ENCODE measurements at regions not wholly inside any gene's neighbourhood (a gene's known extent, or its start where the extent isn't known, plus 50 kb on each side); places are given as distances from the start of the nearest gene placed in this dataset.

DNA sequence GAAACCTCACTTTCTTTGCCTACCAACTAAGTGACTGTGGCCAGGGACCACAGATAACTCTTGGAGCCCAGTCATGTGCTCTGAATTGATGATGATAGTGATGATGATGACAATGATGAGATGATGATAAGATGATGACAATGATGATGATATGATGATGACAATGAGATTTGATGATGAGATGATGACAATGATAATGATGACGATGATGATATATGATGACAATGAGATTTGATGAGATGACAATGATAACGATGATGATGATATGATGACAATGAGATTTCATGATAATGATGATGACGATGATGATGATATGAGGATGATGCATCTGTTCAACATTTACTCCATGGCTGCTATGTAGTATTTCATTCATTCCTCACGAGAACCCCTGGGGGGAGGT, 213.0 kb downstream of the ERCC6L2 start:
- TF ChIP-seq, protein P1, sequence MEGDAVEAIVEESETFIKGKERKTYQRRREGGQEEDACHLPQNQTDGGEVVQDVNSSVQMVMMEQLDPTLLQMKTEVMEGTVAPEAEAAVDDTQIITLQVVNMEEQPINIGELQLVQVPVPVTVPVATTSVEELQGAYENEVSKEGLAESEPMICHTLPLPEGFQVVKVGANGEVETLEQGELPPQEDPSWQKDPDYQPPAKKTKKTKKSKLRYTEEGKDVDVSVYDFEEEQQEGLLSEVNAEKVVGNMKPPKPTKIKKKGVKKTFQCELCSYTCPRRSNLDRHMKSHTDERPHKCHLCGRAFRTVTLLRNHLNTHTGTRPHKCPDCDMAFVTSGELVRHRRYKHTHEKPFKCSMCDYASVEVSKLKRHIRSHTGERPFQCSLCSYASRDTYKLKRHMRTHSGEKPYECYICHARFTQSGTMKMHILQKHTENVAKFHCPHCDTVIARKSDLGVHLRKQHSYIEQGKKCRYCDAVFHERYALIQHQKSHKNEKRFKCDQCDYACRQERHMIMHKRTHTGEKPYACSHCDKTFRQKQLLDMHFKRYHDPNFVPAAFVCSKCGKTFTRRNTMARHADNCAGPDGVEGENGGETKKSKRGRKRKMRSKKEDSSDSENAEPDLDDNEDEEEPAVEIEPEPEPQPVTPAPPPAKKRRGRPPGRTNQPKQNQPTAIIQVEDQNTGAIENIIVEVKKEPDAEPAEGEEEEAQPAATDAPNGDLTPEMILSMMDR (IDR thresholded peaks at IDR 0.05) = no peak
- TF ChIP-seq POLR2A (IDR thresholded peaks at IDR 0.05) = no peak

All from body of pancreas (tissue), 4 donors.